ENCODE measurements at regions not wholly inside any gene's neighbourhood (a gene's known extent, or its start where the extent isn't known, plus 50 kb on each side); places are given as distances from the start of the nearest gene placed in this dataset.

DNA sequence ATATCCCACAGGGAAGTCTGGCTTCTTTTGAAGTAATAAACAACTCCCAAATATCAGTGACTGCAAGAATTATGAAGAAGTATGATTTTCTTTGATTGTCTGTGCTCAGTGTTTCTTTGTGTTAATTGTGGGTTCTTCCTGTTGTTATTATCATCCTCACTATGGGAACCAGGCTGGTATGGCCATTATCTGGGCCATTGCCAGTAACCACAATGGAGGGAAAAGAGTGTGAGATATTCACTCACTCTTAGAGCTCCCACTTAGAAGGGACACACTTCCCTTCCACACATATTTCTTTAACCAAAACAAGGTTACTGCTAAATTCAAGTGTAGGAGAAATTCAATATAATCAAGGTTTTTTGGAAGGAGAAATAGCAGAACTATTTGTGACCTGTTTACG, 503.7 kb downstream of the SLC6A15 start:
- TF ChIP-seq POLR2AphosphoS5 (IDR thresholded peaks at IDR 0.05; ENCODE audit: low read depth, low read length) = no peak
- no peak for TF ChIP-seq SIN3A (IDR thresholded peaks at IDR 0.05; ENCODE audit: borderline replicate concordance, insufficient read depth, low read length)
- TF ChIP-seq TAF1 (IDR thresholded peaks at IDR 0.05; ENCODE audit: borderline replicate concordance, insufficient read depth, low read length) = no peak

Data from PFSK-1 (cell line).